GM21528 (cell line): ENCODE measurements at regions not wholly inside any gene's neighbourhood (a gene's known extent, or its start where the extent isn't known, plus 50 kb on each side); places are given as distances from the start of the nearest gene placed in this dataset.

Source experiments
- ATAC-seq: cut with Tn5 transposase; IDR thresholded peaks from one replicate; pipeline ENCODE4 v1.9.1; 2021; ENCODE audit warnings: mild to moderate bottlenecking, moderate library complexity; ENCODE audit not compliant: unreplicated experiment, low FRiP score

DNA sequence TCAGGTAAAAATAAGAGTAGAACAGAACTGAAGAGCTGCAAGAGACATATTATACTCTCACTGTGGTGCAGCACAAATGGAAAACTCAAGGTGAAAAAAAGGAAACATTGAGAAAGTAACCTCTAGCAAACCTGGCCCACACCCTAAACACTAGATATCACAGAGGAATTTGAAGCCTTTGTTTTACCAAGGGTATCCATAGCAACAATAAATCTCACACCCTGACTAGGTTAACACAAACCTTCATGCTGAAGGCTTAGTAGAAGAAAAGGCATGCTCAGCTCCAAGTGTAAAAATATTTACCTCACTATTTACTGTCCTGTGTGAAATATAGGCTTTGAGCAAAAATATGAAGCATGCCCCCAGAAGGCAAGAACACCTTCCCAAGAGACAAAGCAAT lies 61.9 kb upstream of the TAB3 start:
- ATAC-seq, result no peak

DNA sequence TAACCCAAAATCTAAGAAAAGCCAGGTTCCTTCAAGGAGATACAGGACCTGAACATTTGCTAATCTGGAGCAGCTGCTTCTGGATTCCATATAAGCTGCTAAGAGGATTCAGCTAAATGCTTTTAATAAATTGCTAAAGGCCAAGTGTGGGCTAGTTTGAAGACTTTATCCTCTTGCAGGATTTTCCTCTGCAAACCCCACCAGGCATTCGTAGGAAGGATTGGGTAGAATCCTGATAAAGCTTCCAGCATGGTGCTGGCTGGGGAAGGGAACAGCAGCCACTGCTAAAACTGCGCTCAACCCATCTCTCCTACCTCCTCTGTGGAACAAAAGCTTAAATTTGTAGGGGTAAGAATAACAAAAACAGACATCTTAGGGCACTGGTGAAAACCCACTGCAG lies 61.3 kb upstream of the TAB3 start:
- no peak for ATAC-seq

DNA sequence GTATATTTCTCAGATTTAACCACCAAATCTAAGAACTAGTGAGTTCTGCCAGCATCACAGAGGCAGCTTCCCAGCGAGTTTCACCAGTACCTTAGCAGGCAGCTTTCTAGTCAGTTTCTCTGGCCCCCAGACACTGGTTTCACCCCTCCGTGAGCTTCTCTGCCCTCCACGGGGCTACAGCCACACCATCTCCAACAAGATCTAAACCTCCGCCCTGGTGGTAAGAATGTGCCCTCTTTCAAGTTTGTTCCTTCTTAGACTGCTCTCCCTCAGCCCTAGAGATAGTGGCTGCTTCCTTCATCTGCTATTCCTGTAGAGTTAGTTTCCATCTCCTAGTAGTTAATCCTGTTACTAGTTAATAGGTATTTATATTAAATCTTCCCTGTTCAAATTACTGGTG lies 60.5 kb upstream of the TAB3 start:
- no peak for ATAC-seq

DNA sequence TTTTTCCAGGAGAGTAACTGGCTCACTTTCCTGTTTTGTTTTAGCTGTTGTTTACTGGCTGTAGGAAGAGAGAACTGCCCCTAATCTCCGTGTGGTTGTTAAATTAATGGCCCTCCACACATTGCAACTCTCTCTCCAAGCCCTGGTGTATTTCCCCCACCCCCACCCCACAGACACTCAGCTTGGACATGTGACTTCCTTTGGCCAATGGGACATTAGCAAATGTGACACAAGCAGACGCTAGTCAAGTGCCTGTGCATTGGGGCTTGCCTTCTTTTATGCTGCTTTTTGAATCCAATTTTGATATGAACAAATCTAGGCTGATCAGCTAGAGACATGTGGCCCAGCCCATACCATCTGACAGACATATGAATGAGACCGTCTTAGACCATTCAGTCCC lies 59.6 kb upstream of the TAB3 start:
- ATAC-seq, result no peak

DNA sequence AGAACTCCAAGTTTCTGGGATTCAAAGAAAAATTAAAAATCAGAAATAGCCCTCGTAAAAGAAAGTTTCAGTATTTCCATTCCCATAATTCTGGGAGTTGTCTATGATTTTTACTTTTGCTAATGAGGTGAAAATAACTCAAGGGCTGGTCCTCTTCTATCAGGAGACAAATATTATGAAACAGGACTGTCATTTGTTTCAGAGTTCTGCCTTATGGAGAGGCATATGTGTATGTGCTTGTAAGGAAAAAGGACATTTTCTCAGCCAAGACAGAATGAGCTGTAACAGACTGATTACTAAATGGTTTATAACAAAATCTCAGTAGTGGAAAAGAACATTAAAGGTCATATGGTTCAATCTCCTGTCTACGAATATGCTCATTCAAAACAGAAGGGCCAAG lies 59.0 kb upstream of the TAB3 start:
- no peak for ATAC-seq

DNA sequence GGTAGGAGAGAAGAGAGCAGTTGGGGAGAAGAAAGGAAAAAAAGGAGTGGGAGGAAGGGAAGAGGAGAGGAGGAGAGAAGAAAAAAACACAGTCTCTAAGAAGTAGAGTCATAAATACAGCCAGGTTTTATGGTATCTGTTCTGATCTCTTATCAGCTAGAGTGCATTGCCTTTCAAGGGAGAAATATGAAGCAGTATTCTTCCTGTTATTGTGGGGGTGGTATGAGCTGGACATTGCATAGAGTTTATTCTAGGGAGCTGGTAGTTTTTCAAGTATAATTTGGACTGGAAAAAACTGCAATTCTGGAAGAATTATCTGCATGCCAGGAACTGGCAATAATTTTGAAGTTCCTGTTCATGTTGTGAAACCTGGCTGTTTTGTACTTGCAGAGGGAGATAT lies 54.9 kb upstream of the TAB3 start:
- no peak for ATAC-seq

DNA sequence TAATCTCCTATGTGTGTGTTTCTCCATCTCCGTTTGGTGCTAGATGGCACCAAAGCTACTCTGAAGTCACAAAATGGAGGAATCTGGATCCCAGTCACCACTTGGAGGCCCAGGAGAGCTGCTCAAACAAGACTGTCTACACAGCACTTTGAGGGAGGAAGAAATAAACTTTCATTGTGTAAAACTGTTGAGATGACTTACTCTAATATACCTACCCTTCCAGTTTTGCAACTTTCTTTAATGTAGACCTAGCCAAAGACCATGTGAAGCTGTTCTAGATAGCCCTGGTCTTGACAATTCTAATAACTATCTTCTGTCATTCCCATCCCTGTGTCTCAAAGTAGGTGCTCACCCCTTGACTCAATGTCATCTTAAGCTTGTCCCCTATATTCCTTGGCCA lies 52.8 kb upstream of the TAB3 start:
- ATAC-seq, result no peak

DNA sequence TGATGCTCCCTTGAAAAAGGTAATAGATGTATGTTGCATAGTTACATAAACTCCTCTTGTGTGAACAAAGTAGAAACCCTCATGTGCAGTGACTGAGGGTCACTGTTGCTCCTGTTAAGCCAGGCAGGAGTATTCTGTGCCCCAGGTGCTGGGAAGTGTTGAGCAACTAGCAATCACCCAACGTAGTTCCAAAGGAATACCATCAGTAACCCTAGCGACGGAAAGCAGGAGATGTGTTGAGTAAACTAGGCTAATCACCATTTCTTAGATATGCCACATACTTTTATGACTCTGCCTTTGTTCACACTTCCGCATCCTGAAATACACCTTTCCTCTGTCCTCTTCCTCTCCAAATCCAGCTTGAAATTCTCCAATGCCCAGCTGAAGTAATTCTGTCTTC lies 50.9 kb upstream of the TAB3 start:
- no peak for ATAC-seq
